Subcutaneous abdominal adipose tissue (tissue), 5 donors: ENCODE measurements at regions not wholly inside any gene's neighbourhood (a gene's known extent, or its start where the extent isn't known, plus 50 kb on each side); places are given as distances from the start of the nearest gene placed in this dataset.

Source experiments
- H3K27ac ChIP-seq: one replicate; pipeline ENCODE4 v1.7.0; 2013; ENCODE audit warnings: low read depth, mild to moderate bottlenecking, inconsistent platforms, low read length, moderate library complexity
- H3K27me3 ChIP-seq, 5 donors: one replicate each; pipeline ENCODE4 v1.7.0; 2013; ENCODE audit warnings: low read length in 5 of 5, inconsistent platforms in 1 of 5; ENCODE audit not compliant: control insufficient read depth in 5 of 5, insufficient read depth in 4 of 5
- H3K36me3 ChIP-seq, 5 donors: one replicate each; pipeline ENCODE4 v1.7.0; 2013; ENCODE audit warnings: low read length in 5 of 5; ENCODE audit not compliant: control insufficient read depth in 5 of 5, insufficient read depth in 5 of 5
- H3K4me1 ChIP-seq, 5 donors: one replicate each; pipeline ENCODE4 v1.7.0; 2013; ENCODE audit warnings: low read length in 5 of 5, mild to moderate bottlenecking in 3 of 5, moderate library complexity in 1 of 5; ENCODE audit not compliant: control insufficient read depth in 5 of 5, insufficient read depth in 5 of 5
- H3K4me3 ChIP-seq, 5 donors: one replicate each; pipeline ENCODE4 v1.7.0; 2013; ENCODE audit warnings: low read length in 5 of 5, low read depth in 1 of 5
- H3K9ac ChIP-seq, 5 donors: one replicate each; pipeline ENCODE4 v1.7.0; 2013; ENCODE audit warnings: low read length in 5 of 5, mild to moderate bottlenecking in 4 of 5, moderate library complexity in 3 of 5
- H3K9me3 ChIP-seq, 5 donors: one replicate each; pipeline ENCODE4 v1.7.0; 2013; ENCODE audit warnings: low read length in 5 of 5; ENCODE audit not compliant: control insufficient read depth in 5 of 5
- donor health status: healthy.
- donor health status: healthy.
- donor health status: healthy.
- donor health status: healthy.
- donor health status: healthy.

DNA sequence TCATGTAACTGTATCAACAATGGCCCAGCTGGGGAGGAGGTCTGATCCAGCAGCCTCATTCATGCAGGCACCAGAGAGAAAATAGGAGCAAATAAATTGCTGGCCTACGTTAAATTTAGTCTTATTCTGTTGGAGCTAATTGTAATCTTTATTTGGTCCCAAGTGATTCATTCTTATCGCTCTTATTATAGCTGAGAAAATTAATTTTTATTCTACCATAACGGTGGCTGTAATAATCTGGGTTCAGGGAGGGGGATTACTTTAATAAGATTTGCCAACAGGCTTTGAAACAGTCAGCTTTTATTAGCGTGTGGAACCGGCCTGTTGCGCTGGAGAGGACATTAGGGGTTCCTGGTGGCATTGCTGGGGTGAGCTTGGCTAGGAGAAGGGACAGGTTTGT lies 254.9 kb downstream of the AACS start:
- H3K9me3 ChIP-seq: no peaks in the 10 kb centered on the region
- H3K4me1 ChIP-seq: no peaks in the 10 kb centered on the region
- no peak overlapping the region for H3K4me3 ChIP-seq
- no peak overlapping the region for H3K9ac ChIP-seq
- H3K36me3 ChIP-seq: no peaks in the 10 kb centered on the region
- H3K27ac ChIP-seq: no peak overlapping the region
- H3K27me3 ChIP-seq: peaks cover 0 to 15% (median 10%) of the 10 kb centered on the region in 5 donors

DNA sequence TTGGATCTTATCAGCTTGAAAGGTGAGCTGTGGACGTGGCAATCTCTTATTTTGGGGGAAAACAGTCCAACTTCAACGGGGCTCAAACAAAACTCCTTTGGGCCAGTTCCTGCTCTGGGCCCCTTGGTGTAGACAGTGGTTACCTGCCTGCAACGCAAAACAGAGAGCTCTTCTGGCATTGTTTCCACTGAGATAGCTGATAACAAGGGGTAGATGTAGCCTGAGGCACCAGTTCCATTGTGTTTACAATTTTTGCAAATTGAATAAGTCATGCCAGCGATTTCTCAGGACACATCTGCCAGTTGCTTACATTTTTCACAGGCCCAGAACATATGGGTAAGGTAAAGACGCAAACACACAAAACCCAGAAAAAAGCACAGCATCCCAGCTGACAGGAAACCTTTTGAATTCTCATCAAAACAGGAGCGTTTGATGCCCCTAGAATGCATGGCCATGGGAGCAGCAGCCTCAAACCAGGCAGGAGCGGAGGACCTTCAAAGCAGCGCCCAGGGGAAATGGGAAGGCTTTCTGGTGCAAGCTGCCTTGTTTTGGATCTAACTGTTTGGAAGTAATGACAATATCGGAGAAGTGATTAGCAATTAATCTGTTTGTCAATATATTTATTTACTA lies 259.7 kb downstream of the AACS start:
- no peaks in the 10 kb centered on the region for H3K4me1 ChIP-seq
- H3K36me3 ChIP-seq: no peaks in the 10 kb centered on the region
- H3K4me3 ChIP-seq: no peak overlapping the region
- peaks cover 5 to 8% (median 6%) of the 10 kb centered on the region in 5 donors for H3K9me3 ChIP-seq
- no peak overlapping the region for H3K27ac ChIP-seq
- H3K27me3 ChIP-seq: peaks cover 0 to 21% (median 17%) of the 10 kb centered on the region in 5 donors
- H3K9ac ChIP-seq: no peak overlapping the region

GRCh38 chr12:125329239-125330102 lies 264.2 kb downstream of the AACS start:
- Histone ChIP-seq H3K4me3 (no peak overlapping the region), H3K4me1 (peaks cover 1 to 8% (median 5%) of the 10 kb centered on the region in 5 donors), H3K27me3 (peaks cover 2 to 21% (median 18%) of the 10 kb centered on the region in 5 donors), H3K9me3 (peaks cover 5 to 8% (median 6%) of the 10 kb centered on the region in 5 donors), H3K36me3 (no peaks in the 10 kb centered on the region), H3K27ac (no peak overlapping the region), H3K9ac (no peak overlapping the region)

DNA sequence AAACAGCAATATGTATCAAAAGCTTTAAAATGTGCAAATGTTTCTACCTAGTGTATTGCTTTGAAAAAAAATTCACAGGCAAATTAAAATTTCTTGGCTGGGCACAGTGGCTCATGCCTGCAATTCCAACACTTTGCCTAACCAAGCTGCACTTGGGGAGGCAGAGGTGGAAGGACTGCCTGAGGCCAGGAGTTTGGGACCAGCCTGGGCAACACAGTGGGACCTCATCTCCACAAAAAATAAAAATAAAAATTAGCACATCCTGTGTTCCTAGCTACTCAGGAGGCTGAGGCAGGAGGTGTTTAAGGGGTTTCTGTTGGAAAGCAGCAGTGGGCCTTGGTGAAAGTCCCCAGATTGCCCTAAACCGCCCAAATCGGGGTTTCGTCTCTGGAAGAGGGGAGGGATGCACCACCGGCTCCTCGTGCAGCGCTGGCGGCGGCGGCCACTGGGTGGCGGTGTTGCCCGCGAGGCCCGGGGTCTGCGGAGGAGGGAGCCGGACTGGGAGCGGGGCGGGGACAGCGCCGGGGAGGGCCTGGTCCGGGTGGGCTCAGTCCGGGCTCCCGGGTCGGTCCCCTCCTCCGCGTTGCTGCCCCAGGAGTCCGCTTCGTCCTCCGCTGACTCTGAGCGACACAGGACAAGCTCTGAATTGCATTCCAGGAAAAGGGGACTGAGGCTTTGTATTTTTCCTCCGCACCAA lies 265.6 kb downstream of the AACS start:
- Histone ChIP-seq H3K9me3 (peaks cover 5 to 8% (median 6%) of the 10 kb centered on the region in 5 donors), H3K27ac (no peak overlapping the region), H3K4me1 (peaks cover 1 to 8% (median 5%) of the 10 kb centered on the region in 5 donors), H3K9ac (peak overlapping the region; percentile 16 to 72 (median 58)), H3K4me3 (peak overlapping the region; percentile 53 to 77 (median 56)), H3K27me3 (peaks cover 4 to 21% (median 18%) of the 10 kb centered on the region in 5 donors), H3K36me3 (no peaks in the 10 kb centered on the region)

- H3K4me3 ChIP-seq: peak overlapping the region; percentile 53 to 77 (median 56)
- peak overlapping the region; percentile 16 to 72 (median 58) for H3K9ac ChIP-seq
- H3K9me3 ChIP-seq: peaks cover 5 to 8% (median 6%) of the 10 kb centered on the region in 5 donors
Observed at GRCh38 chr12:125331342-125332052, 266.3 kb downstream of the AACS start.

DNA sequence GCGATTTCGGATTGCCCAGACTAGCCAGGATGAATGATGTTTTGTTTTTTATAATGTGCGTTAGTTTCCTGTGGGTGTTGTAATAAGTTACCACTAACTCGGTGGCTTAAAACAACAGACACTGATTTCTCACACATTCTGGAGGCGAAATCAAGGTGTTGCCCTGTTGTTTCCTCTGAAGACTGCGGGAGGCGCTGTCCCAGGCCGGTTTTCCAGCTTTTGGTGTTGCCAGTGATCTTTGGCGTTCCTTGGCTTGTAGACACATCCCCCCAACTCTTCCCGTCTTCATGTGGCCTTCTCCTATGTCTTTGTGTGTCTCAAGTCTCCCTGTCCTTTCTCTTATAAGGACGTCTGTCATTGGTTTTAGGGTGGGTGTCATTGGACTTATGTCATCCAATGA lies 267.7 kb downstream of the AACS start:
- Histone ChIP-seq H3K4me1 (peaks cover 1 to 8% (median 5%) of the 10 kb centered on the region in 5 donors), H3K9ac (no peak overlapping the region), H3K27ac (no peak overlapping the region), H3K4me3 (no peak overlapping the region), H3K27me3 (peaks cover 4 to 20% (median 17%) of the 10 kb centered on the region in 5 donors), H3K36me3 (no peaks in the 10 kb centered on the region), H3K9me3 (peaks cover 5 to 8% (median 6%) of the 10 kb centered on the region in 5 donors)

More at GRCh38 chr12:125331342-125332052, 266.3 kb downstream of the AACS start:
- Histone ChIP-seq H3K27ac (no peak overlapping the region), H3K36me3 (no peaks in the 10 kb centered on the region), H3K4me1 (peaks cover 1 to 8% (median 5%) of the 10 kb centered on the region in 5 donors), H3K27me3 (peaks cover 4 to 21% (median 20%) of the 10 kb centered on the region in 5 donors)

GRCh38 chr12:125336246-125336645 lies 271.0 kb downstream of the AACS start:
- H3K9ac ChIP-seq: no peak overlapping the region
- H3K4me1 ChIP-seq: peaks cover 1 to 11% (median 9%) of the 10 kb centered on the region in 5 donors
- peaks cover 0 to 4% (median 3%) of the 10 kb centered on the region in 5 donors for H3K27me3 ChIP-seq
- no peak overlapping the region for H3K4me3 ChIP-seq
- H3K27ac ChIP-seq: no peak overlapping the region
- no peaks in the 10 kb centered on the region for H3K36me3 ChIP-seq
- H3K9me3 ChIP-seq: peaks cover 0 to 3% (median 0%) of the 10 kb centered on the region in 5 donors

- peaks cover 0 to 3% (median 0%) of the 10 kb centered on the region in 5 donors for H3K9me3 ChIP-seq
- H3K27me3 ChIP-seq: peaks cover 0 to 3% (median 0%) of the 10 kb centered on the region in 5 donors
- H3K4me3 ChIP-seq: no peak overlapping the region
- H3K9ac ChIP-seq: peak overlapping the region in 1 of 5 donors; percentile 14
- no peaks in the 10 kb centered on the region for H3K36me3 ChIP-seq
- H3K4me1 ChIP-seq: peaks cover 0 to 25% (median 8%) of the 10 kb centered on the region in 5 donors
- H3K27ac ChIP-seq: peak overlapping the region; percentile 5
Observed at GRCh38 chr12:125340791-125341190, 275.6 kb downstream of the AACS start.

DNA sequence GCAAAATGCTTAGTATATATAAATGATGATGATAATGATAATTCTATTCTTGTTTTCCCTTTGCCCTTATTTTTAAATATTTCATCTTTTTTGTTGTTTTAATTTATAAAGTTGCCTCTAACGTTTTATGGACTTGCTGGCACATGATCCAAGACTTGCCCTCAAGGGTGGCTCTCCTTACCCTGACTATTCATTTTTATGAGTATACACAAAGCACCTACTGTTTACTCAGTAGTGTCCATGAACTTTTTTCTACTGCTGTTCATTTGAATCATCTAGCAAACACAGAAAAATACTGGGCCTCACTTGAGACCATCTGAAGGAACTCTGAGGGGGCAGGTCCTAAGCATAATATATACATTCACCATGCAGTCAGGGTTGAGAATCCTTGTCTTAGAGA lies 276.2 kb downstream of the AACS start:
- no peaks in the 10 kb centered on the region for H3K27me3 ChIP-seq
- peaks cover 0 to 3% (median 0%) of the 10 kb centered on the region in 5 donors for H3K9me3 ChIP-seq
- no peak overlapping the region for H3K27ac ChIP-seq
- peaks cover 0 to 30% (median 10%) of the 10 kb centered on the region in 5 donors for H3K4me1 ChIP-seq
- H3K36me3 ChIP-seq: no peaks in the 10 kb centered on the region
- no peak overlapping the region for H3K9ac ChIP-seq
- H3K4me3 ChIP-seq: no peak overlapping the region
